Gastroesophageal sphincter (tissue), 3 donors: ENCODE measurements at regions not wholly inside any gene's neighbourhood (a gene's known extent, or its start where the extent isn't known, plus 50 kb on each side); places are given as distances from the start of the nearest gene placed in this dataset.

ENCODE experiments used
- CTCF ChIP-seq, 4 experiments: fragments of 200-600 bp in 2 of 4; fragments of 450-650 bp in 2 of 4; sonication (generic) in 1 of 4; IDR thresholded peaks; one replicate each; pipeline ENCODE4 v1.5.1; 2017 to 2019; ENCODE audit warnings: antibody characterized with exemption in 4 of 4, mild to moderate bottlenecking in 2 of 4, moderate library complexity in 2 of 4
- POLR2A ChIP-seq, 2 donors: fragments of 450-650 bp; IDR thresholded peaks; one replicate each; pipeline ENCODE4 v1.6.1; 2017; ENCODE audit warnings: antibody characterized with exemption in 2 of 2, mild to moderate bottlenecking in 2 of 2, moderate library complexity in 1 of 2

- TF ChIP-seq CTCF (IDR thresholded peaks at IDR 0.05) = no peak
- TF ChIP-seq POLR2A (IDR thresholded peaks at IDR 0.05) = no peak
Observed at GRCh38 chr16:79393127-79393526, 207.4 kb downstream of the MAF start.
